Islet precursor cell (in vitro differentiated cells): ENCODE measurements at regions not wholly inside any gene's neighbourhood (a gene's known extent, or its start where the extent isn't known, plus 50 kb on each side); places are given as distances from the start of the nearest gene placed in this dataset.

Experiments used
- DNase-seq: peaks from one replicate; pipeline ENCODE4 v3.0.0-alpha.2; 2018

DNA sequence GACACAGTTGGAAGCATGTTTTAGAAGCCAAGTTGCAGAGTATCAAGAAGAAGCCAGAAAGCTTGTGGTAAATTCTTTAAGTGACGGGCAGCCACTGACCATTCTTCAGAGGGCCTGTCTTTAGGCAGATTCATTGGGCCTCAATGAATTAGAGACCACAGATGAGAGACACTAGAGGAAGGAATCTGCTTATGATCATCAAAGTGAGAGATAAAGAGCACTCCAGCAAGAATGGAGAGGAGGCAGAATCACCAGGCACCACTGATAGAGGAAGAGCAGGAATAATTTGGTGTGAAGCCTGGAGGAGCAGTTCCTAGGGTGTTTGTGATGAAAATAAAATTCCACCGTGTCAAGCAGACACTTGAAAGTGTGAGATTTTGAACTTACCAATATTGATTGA lies 365.9 kb upstream of the SLC30A5 start:
- no peak for DNase-seq

DNA sequence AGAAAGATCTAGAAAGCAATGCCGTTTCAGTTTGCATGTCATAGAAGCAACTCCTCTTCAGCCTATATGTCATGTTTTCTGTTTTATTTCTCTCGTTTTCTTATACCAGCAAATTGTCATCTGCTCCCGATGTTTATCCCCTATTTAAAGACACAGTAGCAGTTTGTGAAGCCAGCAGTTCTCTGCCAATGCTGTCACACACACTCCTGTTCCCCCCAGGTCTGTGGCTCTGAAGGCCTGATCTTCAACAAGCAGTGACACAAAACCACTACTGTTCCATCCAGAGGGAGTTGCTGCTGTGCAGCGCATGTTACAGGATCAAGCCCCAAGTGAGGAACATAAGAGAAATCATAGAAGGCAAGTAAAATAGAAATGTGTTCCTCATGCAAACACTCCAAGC lies 364.1 kb upstream of the SLC30A5 start:
- no peak for DNase-seq

DNA sequence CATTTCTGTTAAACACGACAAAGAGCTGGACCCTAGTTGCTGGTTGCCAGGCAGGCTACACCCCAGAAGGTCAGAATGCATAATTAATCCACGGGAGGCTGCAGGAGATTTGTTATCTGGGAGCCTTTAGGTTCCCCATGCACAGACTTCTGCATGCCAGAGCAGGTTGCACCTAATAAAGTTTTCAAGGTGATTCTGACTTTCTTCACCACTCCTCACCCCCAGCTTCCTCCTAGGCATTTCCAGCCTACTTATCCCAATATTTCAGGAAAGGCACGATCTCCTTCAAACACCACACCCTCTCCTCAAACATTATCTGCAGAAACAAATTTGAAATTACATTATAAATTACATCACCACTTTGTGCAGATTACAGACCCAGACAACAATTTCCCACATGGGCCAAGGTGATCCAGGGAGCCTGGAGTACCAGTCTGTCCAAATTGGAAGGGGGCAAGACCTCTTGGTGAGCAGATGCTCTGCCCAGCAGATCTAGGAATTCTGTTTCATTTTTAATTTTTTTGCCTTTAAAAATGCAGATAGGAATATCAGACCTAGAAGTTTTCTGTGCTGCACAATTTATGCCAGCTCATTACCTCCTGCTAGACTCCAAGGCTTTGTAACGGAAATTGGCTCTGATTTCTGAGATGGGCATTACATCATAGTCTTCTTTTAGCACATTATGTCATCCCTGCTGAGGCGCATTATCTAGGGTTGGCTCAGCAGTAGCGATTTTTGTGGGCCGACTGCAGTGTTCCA lies 363.4 kb upstream of the SLC30A5 start:
- no peak for DNase-seq

DNA sequence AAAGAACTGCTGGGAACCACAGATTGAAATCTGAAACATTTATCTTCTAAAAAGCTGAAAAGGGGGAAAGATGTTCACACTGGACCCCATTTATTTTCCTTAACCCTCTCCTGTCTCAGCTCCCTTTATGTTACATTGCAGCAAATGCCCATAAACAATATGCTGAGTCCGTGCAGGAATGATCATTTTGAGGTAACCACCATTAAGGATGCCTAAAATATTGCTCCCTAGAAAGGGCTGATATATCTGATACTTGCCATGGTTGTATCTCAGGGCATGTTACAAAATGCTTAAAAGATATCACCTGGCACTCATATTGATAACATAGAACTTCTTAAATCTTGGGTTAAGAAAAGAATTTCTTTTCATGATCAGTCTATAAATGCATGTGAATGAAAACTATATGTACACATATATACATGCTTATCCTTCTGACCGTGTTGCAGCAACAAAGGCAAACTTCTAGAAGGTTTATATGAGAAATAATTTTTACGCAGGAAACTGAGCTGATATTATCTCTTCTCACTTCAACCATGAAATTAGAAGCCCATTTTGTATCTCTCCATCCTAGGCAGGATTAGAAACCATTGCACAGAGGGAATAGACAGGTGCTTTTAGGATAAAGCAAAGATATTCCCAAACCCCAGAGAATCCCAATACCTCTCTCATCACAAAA lies 362.7 kb upstream of the SLC30A5 start:
- DNase-seq, result no peak

DNA sequence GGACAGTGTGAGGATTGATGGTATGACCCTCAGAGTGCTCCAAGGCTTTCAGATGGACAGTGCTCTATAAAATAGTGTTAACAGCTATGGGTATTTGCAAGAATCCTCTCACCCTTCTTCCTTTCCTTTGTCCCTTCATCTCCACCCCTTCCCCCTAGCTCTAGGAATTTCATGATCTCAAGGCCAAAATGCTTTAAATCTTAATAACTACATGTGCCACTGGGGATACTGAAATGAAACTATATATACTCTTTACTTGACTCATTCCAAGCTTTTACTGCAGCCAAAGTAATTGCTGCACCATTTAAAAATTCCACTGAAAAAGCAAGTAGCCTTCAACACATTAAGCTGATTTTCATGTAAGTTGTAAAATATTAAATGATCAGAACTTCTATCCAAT lies 361.6 kb upstream of the SLC30A5 start:
- no peak for DNase-seq

DNA sequence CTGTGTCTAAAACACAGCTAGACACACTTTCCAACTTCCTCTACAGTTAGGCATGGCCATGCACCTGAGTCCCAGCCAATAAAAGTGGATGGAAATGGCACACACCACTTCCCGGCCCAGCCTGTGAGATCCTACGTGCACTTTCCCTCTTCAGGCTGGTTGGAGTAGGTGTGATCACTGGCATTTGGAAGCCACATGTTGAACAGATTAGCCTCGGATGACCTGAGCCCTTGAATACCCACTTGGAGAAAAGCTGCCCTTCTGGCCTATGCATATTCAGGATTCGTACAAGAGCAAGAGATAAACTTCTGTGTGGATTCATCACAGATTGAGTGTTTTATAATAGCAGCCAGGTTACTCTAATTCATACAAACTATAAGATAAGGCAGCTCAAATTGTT lies 359.0 kb upstream of the SLC30A5 start:
- DNase-seq, result no peak

DNA sequence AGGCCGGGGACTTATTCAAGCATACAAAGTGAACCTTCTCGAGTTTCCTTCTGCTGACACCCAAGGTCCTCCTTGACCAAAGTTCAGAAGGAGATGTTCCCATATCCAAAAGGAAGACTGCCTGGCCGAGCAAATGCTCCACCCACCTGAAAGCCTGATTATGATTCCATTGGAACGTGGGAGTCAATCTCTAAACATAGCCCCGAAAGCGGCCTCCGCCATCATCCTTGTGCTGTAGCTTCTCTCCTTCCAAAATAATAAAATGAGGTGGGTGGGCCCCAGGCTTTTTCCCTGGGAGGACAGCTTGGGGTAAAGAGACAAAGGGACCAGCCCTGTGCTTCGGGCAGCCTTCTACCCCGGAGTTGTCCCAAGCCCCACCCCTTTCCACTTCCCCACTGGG lies 355.6 kb upstream of the SLC30A5 start:
- DNase-seq, result no peak

DNA sequence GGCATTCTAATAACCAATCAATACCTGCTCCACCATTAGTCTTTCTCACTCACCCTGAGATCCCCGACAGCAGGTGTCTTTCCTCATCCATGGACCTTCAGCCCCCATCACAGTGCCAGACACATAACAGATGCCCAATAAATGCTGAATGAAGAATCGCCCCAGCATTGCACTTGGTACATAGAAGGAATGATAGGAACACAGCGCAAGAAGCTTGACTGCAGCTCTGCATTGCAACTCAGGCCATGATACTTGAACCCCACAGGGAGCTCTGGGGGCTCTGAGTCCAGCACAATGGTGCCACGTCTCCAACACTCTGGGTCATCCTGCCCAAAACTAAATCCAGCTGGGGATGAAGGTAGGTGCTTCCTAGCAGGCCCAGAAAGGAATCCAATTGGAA lies 355.0 kb upstream of the SLC30A5 start:
- no peak for DNase-seq

DNA sequence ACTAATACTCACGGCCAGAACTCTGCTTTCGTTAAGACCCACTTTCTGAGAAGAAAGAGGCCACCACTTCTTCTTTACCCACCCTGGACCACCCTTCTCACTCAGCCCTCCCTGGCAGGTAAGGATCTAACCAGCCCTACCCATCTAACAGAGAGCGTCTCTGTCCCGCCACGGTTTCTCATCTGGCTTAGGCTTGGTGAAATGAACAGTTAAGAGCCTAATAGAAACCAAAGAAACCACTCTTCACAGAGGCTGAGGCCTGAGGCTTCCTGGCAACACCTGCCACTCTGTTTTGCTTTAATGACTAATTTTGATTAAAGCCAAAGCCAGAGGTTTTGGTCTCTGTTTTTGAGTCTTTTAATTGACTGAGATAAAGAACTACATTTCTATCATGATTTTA lies 354.1 kb upstream of the SLC30A5 start:
- DNase-seq, result no peak

DNA sequence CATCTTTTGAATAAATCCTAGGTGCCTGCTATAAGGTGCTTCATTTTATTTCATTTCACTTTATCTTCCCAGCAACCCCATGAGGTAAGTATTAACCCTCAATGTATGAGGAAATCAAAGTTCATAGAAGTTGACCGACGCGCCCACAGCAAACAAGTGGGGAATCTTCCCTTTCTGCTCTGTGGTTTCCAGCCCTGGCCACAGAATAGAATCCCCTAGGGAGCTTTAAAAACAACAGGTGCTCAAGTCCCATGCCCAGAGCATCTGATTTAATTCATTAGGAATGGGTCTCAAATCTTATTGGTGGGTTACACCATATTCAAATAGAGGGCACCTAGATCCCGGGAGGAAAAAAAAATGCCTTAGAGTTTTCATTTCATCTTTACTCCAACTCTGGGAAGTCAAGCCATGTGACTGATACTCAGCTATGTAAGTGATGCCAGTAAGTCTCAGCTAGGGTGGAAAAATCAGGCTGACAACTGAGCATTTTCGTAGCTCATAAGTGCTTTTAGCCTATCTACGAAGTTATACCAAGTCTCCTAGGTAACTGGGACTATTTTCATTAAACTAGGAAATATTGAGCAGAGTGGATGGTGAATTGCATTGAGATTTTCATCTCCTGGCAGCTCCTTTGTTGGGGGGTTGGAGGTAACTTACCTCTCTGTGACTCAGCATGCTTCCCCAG lies 353.4 kb upstream of the SLC30A5 start:
- DNase-seq, result no peak

DNA sequence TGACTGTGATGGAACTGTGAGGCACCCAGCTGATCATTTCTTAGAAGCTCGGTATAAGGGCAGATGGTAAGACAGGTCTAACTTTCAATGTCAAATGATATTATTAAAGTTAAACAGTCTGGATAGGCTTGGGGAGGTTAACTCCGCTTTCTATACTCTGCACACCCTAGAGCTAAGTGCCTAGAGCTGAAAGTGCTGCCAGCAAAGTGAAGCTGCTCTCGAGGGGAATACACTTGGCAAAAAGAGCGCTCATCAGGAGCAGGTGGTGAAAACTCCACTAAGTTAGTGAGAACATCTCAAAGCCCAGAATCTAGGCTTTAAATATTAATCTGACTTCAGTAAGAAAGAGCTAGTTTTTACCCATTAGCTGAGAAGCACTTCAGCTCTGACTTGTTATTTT lies 349.6 kb upstream of the SLC30A5 start:
- DNase-seq, result no peak

DNA sequence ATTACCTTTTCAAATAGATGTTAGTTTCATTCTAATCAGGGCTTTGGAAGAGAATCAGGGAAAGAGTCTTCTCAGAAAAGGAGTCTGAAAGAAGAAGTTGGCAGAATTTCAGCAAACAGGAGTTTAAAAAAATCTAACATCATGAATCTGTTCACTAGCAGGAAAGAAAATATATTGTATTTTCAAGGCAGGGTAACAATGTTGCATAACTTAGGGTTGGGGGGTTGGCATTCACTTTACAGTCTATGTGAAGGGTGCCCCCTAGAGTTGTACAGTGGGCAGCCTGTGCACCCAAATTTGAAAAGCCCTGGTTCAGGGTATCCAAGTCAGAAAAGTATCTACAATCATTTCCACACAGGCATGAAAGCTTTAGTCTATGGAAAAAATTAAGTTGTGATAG lies 348.4 kb upstream of the SLC30A5 start:
- no peak for DNase-seq

DNA sequence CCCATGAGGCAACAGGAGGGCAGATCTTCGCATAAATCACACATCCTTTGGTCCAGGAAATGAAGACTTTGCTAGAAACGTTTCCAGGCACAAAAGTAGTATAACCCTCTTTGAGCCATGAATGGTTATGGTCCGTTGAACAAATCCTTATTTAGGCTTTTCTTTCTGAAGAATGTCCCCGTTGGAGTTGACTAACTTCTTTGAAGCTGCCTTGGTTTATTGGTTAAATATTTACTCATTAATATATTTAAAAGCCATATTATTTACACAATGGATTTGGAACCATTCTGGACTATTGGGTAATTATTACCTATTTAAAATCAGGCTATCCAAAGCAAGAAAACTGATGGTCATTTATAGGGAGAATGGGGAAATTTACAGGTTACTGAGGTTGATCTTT lies 347.6 kb upstream of the SLC30A5 start:
- no peak for DNase-seq

DNA sequence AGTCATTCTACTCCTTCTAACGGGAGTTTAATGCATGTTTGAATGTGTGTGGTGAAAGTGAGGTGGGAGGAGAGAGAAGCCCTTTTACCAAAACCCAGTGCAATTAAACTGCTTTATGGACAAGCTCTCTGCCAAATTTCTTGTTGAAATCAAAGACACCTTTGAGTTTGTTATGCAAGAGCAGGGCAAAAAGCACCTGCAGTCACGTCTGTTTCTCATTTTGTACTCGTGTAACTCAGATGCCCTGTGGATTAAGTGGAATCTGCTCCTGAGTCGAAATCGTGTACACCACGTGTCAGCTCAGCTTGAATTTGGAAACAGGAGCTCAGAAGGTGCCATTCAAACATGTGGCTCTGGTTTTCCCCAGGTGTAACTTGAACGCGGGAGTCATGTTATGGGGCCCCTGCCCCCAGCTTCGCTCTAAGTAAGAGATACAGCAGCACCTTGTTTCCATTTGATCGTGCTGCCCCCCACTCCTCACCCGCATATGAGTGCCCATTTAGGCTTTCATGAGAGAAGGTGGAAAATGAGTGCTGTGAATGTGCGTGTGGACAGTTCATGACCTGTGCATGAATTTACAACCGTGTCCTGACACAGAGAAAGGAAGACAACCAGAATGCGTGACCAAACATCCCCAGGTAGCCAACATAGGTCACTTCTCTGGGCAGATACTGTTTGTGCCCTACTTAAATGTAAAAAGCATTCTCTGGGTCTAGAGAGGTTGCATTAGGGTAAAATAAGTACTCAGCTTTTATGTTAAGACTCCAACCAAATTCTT lies 347.0 kb upstream of the SLC30A5 start:
- DNase-seq, result no peak

DNA sequence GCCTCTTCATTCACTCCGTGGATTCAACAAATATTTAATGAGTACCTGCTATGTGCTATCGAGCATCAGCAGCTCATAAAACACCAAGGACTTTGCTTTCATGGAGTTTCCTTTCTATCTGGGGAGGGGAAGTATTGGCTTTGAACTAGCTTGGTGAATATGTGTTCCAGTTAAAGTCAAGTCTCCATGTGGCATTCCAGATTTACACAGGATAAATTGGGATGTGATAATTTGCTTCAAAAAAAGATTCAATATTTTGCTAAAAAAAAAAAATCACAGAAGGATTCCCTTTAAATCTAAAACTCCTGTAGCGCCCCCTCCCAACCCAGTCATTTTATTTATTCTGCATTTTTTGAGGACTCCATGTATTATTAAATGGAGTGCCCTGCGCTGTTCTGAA lies 346.3 kb upstream of the SLC30A5 start:
- DNase-seq, result no peak

DNA sequence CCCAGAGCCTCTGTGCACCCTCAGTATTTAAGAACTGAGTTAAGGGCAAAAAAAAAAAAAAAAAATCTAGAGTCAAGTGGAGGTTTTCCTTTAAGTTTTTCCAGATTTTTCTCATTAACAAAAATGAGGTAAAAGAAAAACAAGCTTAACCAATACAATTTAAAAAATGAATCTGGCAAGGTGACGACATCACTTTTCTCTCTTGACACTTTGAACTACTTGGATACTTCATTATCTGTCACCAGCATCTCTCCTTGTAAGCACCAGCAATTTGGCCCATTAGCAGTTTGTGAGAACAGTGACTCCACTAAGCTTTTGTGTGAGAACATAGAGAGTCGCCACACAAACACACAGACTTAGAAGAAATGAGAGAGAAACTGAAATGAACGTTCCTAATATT lies 345.7 kb upstream of the SLC30A5 start:
- no peak for DNase-seq

DNA sequence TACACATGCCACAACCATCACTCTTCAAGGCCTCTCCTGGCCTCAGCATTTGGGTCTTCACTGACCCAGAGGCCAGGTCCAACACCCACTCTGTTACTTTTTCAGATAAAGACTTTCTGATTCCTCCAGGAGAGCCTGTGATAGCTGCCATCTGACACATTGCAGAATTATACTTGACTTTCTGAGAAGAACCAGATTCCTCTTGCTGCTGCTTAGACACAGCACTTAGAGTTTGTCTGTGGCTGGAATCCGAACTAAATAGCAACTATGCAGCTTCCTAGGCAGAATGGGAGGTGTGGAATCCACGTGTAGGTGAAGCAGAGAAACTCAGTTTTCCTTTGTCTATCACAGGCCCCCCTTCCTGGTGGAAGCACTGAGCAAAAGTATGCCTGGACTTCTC lies 344.7 kb upstream of the SLC30A5 start:
- DNase-seq, result no peak

DNA sequence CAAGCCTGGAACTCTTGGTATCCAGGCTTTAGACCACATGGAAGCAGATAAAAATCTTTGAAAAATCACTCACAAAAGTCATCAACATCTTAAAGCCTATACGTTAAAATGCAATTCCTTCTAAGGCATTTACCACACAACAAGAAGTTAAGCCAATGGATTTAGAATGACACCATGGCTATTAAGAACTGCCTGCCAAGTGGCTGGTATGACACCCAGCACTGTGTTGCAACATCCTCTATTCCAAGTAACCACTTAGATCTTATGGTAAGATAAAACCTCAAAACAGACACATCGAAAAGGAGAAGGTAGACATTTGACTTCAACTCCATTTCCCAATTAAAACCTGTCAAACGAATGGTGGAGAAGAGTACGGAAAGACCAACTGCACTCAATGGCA lies 344.2 kb upstream of the SLC30A5 start:
- DNase-seq, result no peak

DNA sequence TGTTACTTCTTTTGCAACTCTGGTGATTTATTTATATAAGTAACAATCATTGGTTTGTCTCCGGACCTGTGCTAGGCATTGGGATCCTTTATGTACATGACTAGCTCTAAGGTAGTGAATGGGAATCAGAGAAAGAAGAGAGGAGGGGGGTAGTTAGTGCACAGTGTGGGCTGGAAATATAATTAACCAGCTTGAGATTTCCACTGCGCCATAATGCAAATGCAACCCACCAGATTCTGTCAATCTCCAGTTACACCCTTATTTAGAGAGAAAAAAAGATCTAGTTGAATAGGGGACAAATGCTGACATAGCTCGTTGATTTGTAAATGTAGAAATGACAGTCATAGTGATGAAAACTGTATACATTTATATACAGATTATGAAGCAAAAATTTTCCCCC lies 342.2 kb upstream of the SLC30A5 start:
- no peak for DNase-seq

DNA sequence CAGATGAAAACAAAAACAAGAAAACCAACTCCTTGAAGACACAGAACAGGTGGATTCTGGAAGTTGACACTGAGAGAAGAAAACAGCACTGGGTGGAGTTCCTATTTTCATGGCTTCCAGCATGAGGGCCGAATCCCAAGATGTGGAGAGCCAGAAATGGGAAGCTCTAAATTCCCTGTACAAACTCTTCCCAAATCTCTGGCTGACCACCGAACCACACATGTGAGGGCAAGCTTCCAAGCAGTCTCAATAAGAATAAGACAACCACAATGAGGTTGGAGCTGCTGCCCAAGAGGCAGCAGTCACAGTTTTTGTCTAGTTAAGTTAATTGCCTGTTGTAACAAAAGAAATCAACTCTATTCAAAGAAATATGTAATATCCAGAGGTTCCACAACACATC lies 339.3 kb upstream of the SLC30A5 start:
- DNase-seq, result no peak

DNA sequence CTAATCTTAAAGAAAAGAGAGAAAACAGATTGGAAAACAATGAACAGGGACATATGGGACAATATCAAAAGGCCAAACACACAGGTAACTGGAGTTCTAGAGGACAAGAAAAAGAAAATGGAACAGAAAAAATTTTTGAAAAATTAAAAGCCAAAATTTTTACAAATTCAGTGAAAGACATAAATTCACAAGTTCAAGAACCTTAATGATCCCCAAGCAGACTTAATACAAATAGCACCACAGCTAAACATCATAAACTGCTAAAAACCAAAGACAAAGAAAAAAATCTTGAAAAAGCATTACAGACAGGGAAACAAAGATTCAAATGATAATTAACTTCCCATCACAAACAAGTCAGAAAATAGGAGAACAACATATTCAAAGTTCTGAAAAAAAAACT lies 338.5 kb upstream of the SLC30A5 start:
- no peak for DNase-seq

DNA sequence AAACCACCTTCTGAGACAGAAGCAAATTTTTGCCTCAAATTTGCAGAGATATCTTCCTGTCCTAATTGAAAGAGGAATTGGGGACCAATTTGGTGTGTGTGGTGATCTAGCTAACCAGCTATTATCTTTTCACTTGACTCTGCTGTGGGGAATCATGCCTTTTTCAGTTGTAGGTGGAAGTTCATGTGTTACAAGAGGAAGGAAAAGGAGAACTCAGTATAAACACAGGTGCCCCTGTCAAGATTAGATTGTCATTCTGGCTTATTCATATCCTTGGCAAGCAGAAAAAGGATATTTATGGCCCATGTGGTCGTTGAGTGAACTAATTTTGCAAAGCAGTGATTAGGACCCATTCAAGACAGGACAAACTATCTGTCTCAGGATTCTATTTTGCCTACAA lies 336.8 kb upstream of the SLC30A5 start:
- DNase-seq, result no peak

DNA sequence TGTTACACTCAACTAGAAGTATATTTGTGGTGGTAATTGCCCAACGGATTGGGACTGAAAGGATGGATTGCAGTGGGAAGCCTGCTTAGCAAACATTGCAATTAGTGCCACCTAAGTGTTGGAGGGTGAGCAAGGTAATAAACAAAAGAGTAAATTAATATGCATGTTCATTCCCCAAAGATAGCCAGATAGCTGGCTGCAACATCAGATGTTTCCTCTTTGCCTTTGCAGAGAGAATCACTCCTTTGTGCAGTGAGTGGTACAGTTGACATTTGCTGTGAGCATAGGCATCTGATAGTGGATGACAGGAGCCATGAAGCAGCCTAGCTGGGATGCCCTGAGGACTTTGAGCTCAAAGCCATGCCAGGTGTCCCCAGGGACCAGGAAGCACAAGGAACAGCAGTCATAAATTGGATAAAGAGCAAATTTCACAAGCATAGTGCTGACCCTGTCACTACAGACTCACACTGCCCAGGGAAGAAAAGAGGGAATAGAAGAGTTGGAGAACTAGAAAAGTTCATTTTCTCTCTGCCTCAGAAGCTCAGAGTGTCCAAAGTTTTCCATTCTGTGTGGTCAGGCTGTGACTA lies 336.1 kb upstream of the SLC30A5 start:
- DNase-seq, result no peak
